Liver (tissue), 8 donors: ENCODE measurements at regions not wholly inside any gene's neighbourhood (a gene's known extent, or its start where the extent isn't known, plus 50 kb on each side); places are given as distances from the start of the nearest gene placed in this dataset.

Experiments used
- DNase-seq: peaks from one replicate; pipeline ENCODE4 v3.0.0-alpha.2; 2017; ENCODE audit warnings: low spot score
- H3K27ac ChIP-seq, 2 donors: one replicate each; pipeline ENCODE4 v1.7.0; 2013; ENCODE audit warnings: inconsistent platforms in 2 of 2, low read length in 2 of 2, control low read depth in 1 of 2, low read depth in 1 of 2, mild to moderate bottlenecking in 1 of 2
- H3K27me3 ChIP-seq, 4 donors: one replicate each; pipeline versions ENCODE4 v1.6.1 to v1.7.0; 2013; ENCODE audit warnings: low read length in 3 of 4, inconsistent platforms in 1 of 4, mild to moderate bottlenecking in 1 of 4, moderate library complexity in 1 of 4; ENCODE audit not compliant: control insufficient read depth in 4 of 4, insufficient read depth in 4 of 4
- H3K36me3 ChIP-seq, 4 donors: one replicate each; pipeline versions ENCODE4 v1.6.1 to v1.7.0; 2013; ENCODE audit warnings: low read length in 3 of 4, mild to moderate bottlenecking in 3 of 4, low read depth in 1 of 4, moderate library complexity in 1 of 4; ENCODE audit not compliant: control insufficient read depth in 4 of 4, insufficient read depth in 3 of 4
- H3K4me1 ChIP-seq, 4 donors: one replicate each; pipeline versions ENCODE4 v1.6.1 to v1.7.0; 2013; ENCODE audit warnings: low read length in 3 of 4, mild to moderate bottlenecking in 3 of 4, moderate library complexity in 1 of 4; ENCODE audit not compliant: control insufficient read depth in 4 of 4, insufficient read depth in 4 of 4
- H3K4me3 ChIP-seq, 3 donors: one replicate each; pipeline versions ENCODE4 v1.6.1 to v1.7.0; 2013; ENCODE audit warnings: low read length in 3 of 3, control low read depth in 1 of 3, low read depth in 1 of 3, mild to moderate bottlenecking in 1 of 3
- H3K9ac ChIP-seq, 2 donors: one replicate each; pipeline ENCODE4 v1.7.0; 2013; ENCODE audit warnings: low read length in 2 of 2, mild to moderate bottlenecking in 2 of 2, moderate library complexity in 2 of 2, control low read depth in 1 of 2, low read depth in 1 of 2
- H3K9me3 ChIP-seq, 4 donors: one replicate each; pipeline versions ENCODE4 v1.6.1 to v1.7.0; 2013; ENCODE audit warnings: low read length in 3 of 4; ENCODE audit not compliant: control insufficient read depth in 4 of 4
- EGR1 ChIP-seq, 2 donors: IDR thresholded peaks; 2 replicates each; pipeline ENCODE4 v1.6.1; 2016 to 2018; ENCODE audit warnings: antibody characterized with exemption in 2 of 2, low read depth in 2 of 2
- FOXA1 ChIP-seq: IDR thresholded peaks from 2 replicates; pipeline ENCODE4 v1.6.1; 2016; ENCODE audit warnings: antibody characterized with exemption
- FOXA2 ChIP-seq: IDR thresholded peaks from 2 replicates; pipeline ENCODE4 v1.6.1; 2016; ENCODE audit warnings: antibody characterized with exemption
- GABPA ChIP-seq, 2 donors: IDR thresholded peaks in 1 of 2; conservative IDR thresholded peaks in 1 of 2; 2 replicates each; pipeline ENCODE4 v1.6.1; 2016; ENCODE audit warnings: antibody characterized with exemption in 2 of 2, mild to moderate bottlenecking in 1 of 2, moderate library complexity in 1 of 2
- HNF4A ChIP-seq, 2 donors: conservative IDR thresholded peaks; 2 replicates each; pipeline ENCODE4 v1.6.1; 2016; ENCODE audit warnings: antibody characterized with exemption in 2 of 2, mild to moderate bottlenecking in 2 of 2
- HNF4G ChIP-seq: IDR thresholded peaks from 2 replicates; pipeline ENCODE4 v1.6.1; 2016; ENCODE audit warnings: antibody characterized with exemption
- JUND ChIP-seq, 2 donors: IDR thresholded peaks; 2 replicates each; pipeline ENCODE4 v1.6.1; 2016; ENCODE audit warnings: antibody characterized with exemption in 2 of 2
- NR2F2 ChIP-seq: IDR thresholded peaks from 2 replicates; pipeline ENCODE4 v1.6.1; 2016; ENCODE audit warnings: antibody characterized with exemption
- RXRA ChIP-seq, 2 donors: IDR thresholded peaks; 2 replicates each; pipeline ENCODE4 v1.6.1; 2017 to 2018; ENCODE audit warnings: antibody characterized with exemption in 2 of 2, mild to moderate bottlenecking in 1 of 2
- TAF1 ChIP-seq: conservative IDR thresholded peaks from 2 replicates; pipeline ENCODE4 v1.6.1; 2016; ENCODE audit warnings: antibody characterized with exemption, mild to moderate bottlenecking
- YY1 ChIP-seq: IDR thresholded peaks from 2 replicates; pipeline ENCODE4 v1.6.1; 2016; ENCODE audit warnings: antibody characterized with exemption, mild to moderate bottlenecking
- WGBS: extraction: QIAGEN DNeasy Blood & Tissue Kit; methylation state at CpG from one replicate; pipeline ENCODE4 v1.1.7; 2013; 5-methylcytosine and 5-hydroxymethylcytosine counted together
- TF ChIP-seq, protein P1 (sequence below): IDR thresholded peaks from 2 replicates; pipeline ENCODE4 v1.6.1; 2016; ENCODE audit warnings: antibody characterized with exemption
- TF ChIP-seq, protein P2 (sequence below): IDR thresholded peaks from 2 replicates; pipeline ENCODE4 v1.6.1; 2016; ENCODE audit warnings: antibody characterized with exemption
- TF ChIP-seq, protein P3 (sequence below): IDR thresholded peaks from 2 replicates; pipeline ENCODE4 v1.6.1; 2016; ENCODE audit warnings: antibody characterized with exemption
- TF ChIP-seq, protein P4 (sequence below): fragments of 150-350 bp; IDR thresholded peaks from 2 replicates; pipeline ENCODE4 v1.5.1; 2017; ENCODE audit warnings: improper control_type of control experiment, low read depth, low read length; ENCODE audit not compliant: missing input control
- donor health status: healthy.
- donor health status: healthy.
- donor health status: healthy.
- donor health status: healthy.
- donor health status: healthy.

DNA sequence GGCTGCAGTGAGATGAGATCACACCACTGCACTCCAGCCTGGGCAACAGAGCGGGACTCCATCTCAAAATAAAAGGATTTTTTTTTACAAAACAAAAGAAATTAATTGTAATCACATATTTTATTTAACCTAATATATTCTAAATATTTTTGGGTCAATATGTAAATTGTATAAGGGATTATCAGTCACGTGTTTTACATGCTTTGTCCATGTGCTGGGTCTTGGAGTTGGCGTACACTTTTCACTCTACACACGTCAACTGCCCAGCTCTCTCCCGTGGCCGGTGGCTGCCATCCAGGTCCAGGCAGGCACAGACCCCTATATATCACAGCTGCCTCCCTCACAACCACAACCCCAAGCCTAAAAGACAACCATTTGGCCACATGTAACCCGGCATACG, 68.1 kb downstream of the RBFOX3 start:
- H3K9ac ChIP-seq = no peak overlapping the region
- TF ChIP-seq NR2F2 (no peak), GABPA (IDR thresholded peaks at IDR 0.05 in 1 of 2, conservative IDR thresholded peaks at IDR 0.05 in 1 of 2) (no peak), EGR1 (IDR thresholded peaks at IDR 0.05; ENCODE audit: low read depth in 2 of 2) (no peak), RXRA (IDR thresholded peaks at IDR 0.05) (no peak), HNF4A (conservative IDR thresholded peaks at IDR 0.05) (no peak), FOXA2 (no peak), JUND (IDR thresholded peaks at IDR 0.05) (no peak), HNF4G (no peak), YY1 (no peak), FOXA1 (no peak), TAF1 (no peak)
- TF ChIP-seq, protein P1, sequence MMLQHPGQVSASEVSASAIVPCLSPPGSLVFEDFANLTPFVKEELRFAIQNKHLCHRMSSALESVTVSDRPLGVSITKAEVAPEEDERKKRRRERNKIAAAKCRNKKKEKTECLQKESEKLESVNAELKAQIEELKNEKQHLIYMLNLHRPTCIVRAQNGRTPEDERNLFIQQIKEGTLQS = no peak
- TF ChIP-seq, protein P2, sequence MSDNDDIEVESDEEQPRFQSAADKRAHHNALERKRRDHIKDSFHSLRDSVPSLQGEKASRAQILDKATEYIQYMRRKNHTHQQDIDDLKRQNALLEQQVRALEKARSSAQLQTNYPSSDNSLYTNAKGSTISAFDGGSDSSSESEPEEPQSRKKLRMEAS = no peak
- TF ChIP-seq, protein P3, sequence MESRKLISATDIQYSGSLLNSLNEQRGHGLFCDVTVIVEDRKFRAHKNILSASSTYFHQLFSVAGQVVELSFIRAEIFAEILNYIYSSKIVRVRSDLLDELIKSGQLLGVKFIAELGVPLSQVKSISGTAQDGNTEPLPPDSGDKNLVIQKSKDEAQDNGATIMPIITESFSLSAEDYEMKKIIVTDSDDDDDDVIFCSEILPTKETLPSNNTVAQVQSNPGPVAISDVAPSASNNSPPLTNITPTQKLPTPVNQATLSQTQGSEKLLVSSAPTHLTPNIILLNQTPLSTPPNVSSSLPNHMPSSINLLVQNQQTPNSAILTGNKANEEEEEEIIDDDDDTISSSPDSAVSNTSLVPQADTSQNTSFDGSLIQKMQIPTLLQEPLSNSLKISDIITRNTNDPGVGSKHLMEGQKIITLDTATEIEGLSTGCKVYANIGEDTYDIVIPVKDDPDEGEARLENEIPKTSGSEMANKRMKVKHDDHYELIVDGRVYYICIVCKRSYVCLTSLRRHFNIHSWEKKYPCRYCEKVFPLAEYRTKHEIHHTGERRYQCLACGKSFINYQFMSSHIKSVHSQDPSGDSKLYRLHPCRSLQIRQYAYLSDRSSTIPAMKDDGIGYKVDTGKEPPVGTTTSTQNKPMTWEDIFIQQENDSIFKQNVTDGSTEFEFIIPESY = no peak
- TF ChIP-seq, protein P4, sequence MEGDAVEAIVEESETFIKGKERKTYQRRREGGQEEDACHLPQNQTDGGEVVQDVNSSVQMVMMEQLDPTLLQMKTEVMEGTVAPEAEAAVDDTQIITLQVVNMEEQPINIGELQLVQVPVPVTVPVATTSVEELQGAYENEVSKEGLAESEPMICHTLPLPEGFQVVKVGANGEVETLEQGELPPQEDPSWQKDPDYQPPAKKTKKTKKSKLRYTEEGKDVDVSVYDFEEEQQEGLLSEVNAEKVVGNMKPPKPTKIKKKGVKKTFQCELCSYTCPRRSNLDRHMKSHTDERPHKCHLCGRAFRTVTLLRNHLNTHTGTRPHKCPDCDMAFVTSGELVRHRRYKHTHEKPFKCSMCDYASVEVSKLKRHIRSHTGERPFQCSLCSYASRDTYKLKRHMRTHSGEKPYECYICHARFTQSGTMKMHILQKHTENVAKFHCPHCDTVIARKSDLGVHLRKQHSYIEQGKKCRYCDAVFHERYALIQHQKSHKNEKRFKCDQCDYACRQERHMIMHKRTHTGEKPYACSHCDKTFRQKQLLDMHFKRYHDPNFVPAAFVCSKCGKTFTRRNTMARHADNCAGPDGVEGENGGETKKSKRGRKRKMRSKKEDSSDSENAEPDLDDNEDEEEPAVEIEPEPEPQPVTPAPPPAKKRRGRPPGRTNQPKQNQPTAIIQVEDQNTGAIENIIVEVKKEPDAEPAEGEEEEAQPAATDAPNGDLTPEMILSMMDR = no peak
- H3K4me3 ChIP-seq = no peak overlapping the region
- H3K27me3 ChIP-seq = peaks cover 0 to 8% (median 2%) of the 10 kb centered on the region in 4 donors
- no peaks in the 10 kb centered on the region for H3K4me1 ChIP-seq
- DNase-seq = no peak
- H3K9me3 ChIP-seq = no peaks in the 10 kb centered on the region
- H3K36me3 ChIP-seq = no peaks in the 10 kb centered on the region
- H3K27ac ChIP-seq = no peak overlapping the region
- 89% methylated on average over 8 of the region's 8 CpGs for WGBS

GRCh38 chr17:79541056-79541850, 69.6 kb downstream of the RBFOX3 start:
- TF ChIP-seq NR2F2 (no peak), HNF4G (no peak)
- TF ChIP-seq, protein P3 = no peak
- DNase-seq = no peak
- Histone ChIP-seq H3K9ac (no peak overlapping the region), H3K36me3 (no peaks in the 10 kb centered on the region), H3K27ac (no peak overlapping the region), H3K27me3 (peaks cover 0 to 5% (median 2%) of the 10 kb centered on the region in 4 donors), H3K4me1 (no peaks in the 10 kb centered on the region), H3K4me3 (no peak overlapping the region), H3K9me3 (no peaks in the 10 kb centered on the region)
- WGBS = 85% methylated on average over 15 of the region's 15 CpGs
